Vagina (tissue), 2 donors: ENCODE measurements at regions not wholly inside any gene's neighbourhood (a gene's known extent, or its start where the extent isn't known, plus 50 kb on each side); places are given as distances from the start of the nearest gene placed in this dataset.
"Not testable (repeated sequence)": the region's sequence is repeated elsewhere in the genome, so short reads cannot be mapped to it uniquely, and the experiment has no call there.

ENCODE experiments used
- DNase-seq, 2 donors: peaks; one replicate each; pipeline ENCODE4 v3.0.0-alpha.2; 2017; ENCODE audit errors: extremely low spot score in 2 of 2
- H3K27ac ChIP-seq: fragments of 200-600 bp; sonication (generic); one replicate; pipeline ENCODE4 v1.5.1; 2019
- H3K27me3 ChIP-seq: fragments of 200-600 bp; sonication (generic); one replicate; pipeline ENCODE4 v1.5.1; 2019
- H3K36me3 ChIP-seq, 2 donors: fragments of 200-600 bp; sonication (generic); one replicate each; pipeline ENCODE4 v1.5.1; 2017 to 2019
- H3K4me1 ChIP-seq: fragments of 200-600 bp; sonication (generic); one replicate; pipeline ENCODE4 v1.5.1; 2019
- H3K4me3 ChIP-seq, 2 donors: fragments of 200-600 bp; sonication (generic); 1 replicate in 1 of 2; 2 replicates in 1 of 2; pipeline ENCODE4 v1.5.1; 2016 to 2019
- H3K9me3 ChIP-seq: fragments of 200-600 bp; sonication (generic); one replicate; pipeline ENCODE4 v1.5.1; 2019
- CTCF ChIP-seq, 3 experiments: fragments of 450-650 bp in 2 of 3; fragments of 200-600 bp in 1 of 3; sonication (generic) in 1 of 3; IDR thresholded peaks; one replicate each; pipeline ENCODE4 v1.5.1; 2017 to 2019; ENCODE audit warnings: antibody characterized with exemption in 3 of 3, mild to moderate bottlenecking in 2 of 3, moderate library complexity in 2 of 3
- POLR2A ChIP-seq, 2 donors: fragments of 450-650 bp; IDR thresholded peaks; one replicate each; pipeline ENCODE4 v1.6.1; 2017; ENCODE audit warnings: antibody characterized with exemption in 2 of 2, mild to moderate bottlenecking in 2 of 2, moderate library complexity in 2 of 2
- POLR2AphosphoS5 ChIP-seq, 2 donors: sonication (generic); formaldehyde crosslinking; IDR thresholded peaks; one replicate each; pipeline ENCODE4 v1.9.0; 2017; ENCODE audit warnings: antibody characterized with exemption in 2 of 2, mild to moderate bottlenecking in 2 of 2, low read depth in 1 of 2; ENCODE audit not compliant: insufficient read depth in 1 of 2
- intact Hi-C: fragments of 100-400 bp; cut with DNase I; formaldehyde crosslinking; loops from one replicate; pipeline ENCODE4 v1.15.1; 2023

GRCh38 chr10:36003031-36003600, 361.0 kb upstream of the FZD8 start:
- no peak for DNase-seq
- TF ChIP-seq CTCF (IDR thresholded peaks at IDR 0.05) = no peak
- no peak for TF ChIP-seq POLR2AphosphoS5 (IDR thresholded peaks at IDR 0.05; ENCODE audit: insufficient read depth in 1 of 2, low read depth in 1 of 2)
- no peak for TF ChIP-seq POLR2A (IDR thresholded peaks at IDR 0.05)
- no peak overlapping the region for H3K27ac ChIP-seq
- H3K4me3 ChIP-seq = no peak overlapping the region
- intact Hi-C loops = no loop called here
- H3K4me1 ChIP-seq = no peaks in the 10 kb centered on the region
- H3K36me3 ChIP-seq = no peaks in the 10 kb centered on the region
- no peaks in the 10 kb centered on the region for H3K9me3 ChIP-seq
- H3K27me3 ChIP-seq = no peaks in the 10 kb centered on the region

GRCh38 chr10:36002445-36002844, 360.3 kb upstream of the FZD8 start:
- no peaks in the 10 kb centered on the region for H3K27me3 ChIP-seq
- no peak overlapping the region for H3K4me3 ChIP-seq
- H3K36me3 ChIP-seq = no peaks in the 10 kb centered on the region
- no peaks in the 10 kb centered on the region for H3K4me1 ChIP-seq
- H3K9me3 ChIP-seq = no peaks in the 10 kb centered on the region
- TF ChIP-seq CTCF (IDR thresholded peaks at IDR 0.05) = no peak
- no peak for TF ChIP-seq POLR2AphosphoS5 (IDR thresholded peaks at IDR 0.05; ENCODE audit: insufficient read depth in 1 of 2, low read depth in 1 of 2)
- no peak for TF ChIP-seq POLR2A (IDR thresholded peaks at IDR 0.05)
- no peak for DNase-seq
- intact Hi-C loops = no loop called here
- no peak overlapping the region for H3K27ac ChIP-seq

GRCh38 chr10:36000754-36001153, 358.7 kb upstream of the FZD8 start:
- H3K27ac ChIP-seq, H3K4me3 ChIP-seq, H3K36me3 ChIP-seq, H3K27me3 ChIP-seq, H3K4me1 ChIP-seq, H3K9me3 ChIP-seq, intact Hi-C loops, DNase-seq: not testable (repeated sequence)

- no peaks in the 10 kb centered on the region for H3K4me1 ChIP-seq
- intact Hi-C loops = no loop called here
- H3K36me3 ChIP-seq = no peaks in the 10 kb centered on the region
- DNase-seq = no peak
- TF ChIP-seq CTCF (IDR thresholded peaks at IDR 0.05) = no peak
- TF ChIP-seq POLR2AphosphoS5 (IDR thresholded peaks at IDR 0.05; ENCODE audit: insufficient read depth in 1 of 2, low read depth in 1 of 2) = no peak
- no peak for TF ChIP-seq POLR2A (IDR thresholded peaks at IDR 0.05)
- H3K4me3 ChIP-seq = no peak overlapping the region
- H3K27me3 ChIP-seq = no peaks in the 10 kb centered on the region
- no peaks in the 10 kb centered on the region for H3K9me3 ChIP-seq
- H3K27ac ChIP-seq = no peak overlapping the region
Measured at GRCh38 chr10:35998026-35998425, 355.9 kb upstream of the FZD8 start.

GRCh38 chr10:35995485-35995884, 353.4 kb upstream of the FZD8 start:
- Histone ChIP-seq H3K4me1 (no peaks in the 10 kb centered on the region), H3K27ac (no peak overlapping the region), H3K9me3 (no peaks in the 10 kb centered on the region), H3K36me3 (no peaks in the 10 kb centered on the region), H3K4me3 (no peak overlapping the region), H3K27me3 (no peaks in the 10 kb centered on the region)
- DNase-seq = no peak
- TF ChIP-seq POLR2AphosphoS5 (IDR thresholded peaks at IDR 0.05; ENCODE audit: insufficient read depth in 1 of 2, low read depth in 1 of 2) (no peak), CTCF (IDR thresholded peaks at IDR 0.05) (no peak), POLR2A (IDR thresholded peaks at IDR 0.05) (no peak)
- intact Hi-C loops = no loop called here
